ENCODE measurements at regions not wholly inside any gene's neighbourhood (a gene's known extent, or its start where the extent isn't known, plus 50 kb on each side); places are given as distances from the start of the nearest gene placed in this dataset.

DNA sequence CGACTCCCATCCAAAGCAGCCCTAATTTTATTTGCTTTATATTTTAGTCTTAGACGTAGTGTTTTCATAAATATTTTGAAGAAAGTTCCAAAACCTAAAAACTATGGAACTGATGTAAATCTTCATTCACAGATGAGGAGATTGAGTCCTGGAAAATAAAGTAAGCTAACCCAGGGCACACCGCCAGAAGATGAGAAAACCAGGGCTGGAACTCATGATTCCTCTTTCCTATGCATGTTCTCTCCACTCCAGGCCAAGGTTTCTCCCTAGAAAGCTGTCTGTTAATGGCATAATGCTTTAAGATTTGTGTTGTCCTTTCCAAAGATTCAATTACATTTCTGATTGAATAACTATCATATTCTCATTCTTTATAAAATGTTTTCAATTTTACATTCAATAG lies 78.4 kb upstream of the ZC3H15 start:
- TF ChIP-seq RXRA (IDR thresholded peaks at IDR 0.05) (no peak), YY1 (IDR thresholded peaks at IDR 0.05) (no peak), GABPA (IDR thresholded peaks at IDR 0.05 in 1 of 2, conservative IDR thresholded peaks at IDR 0.05 in 1 of 2) (no peak), EGR1 (IDR thresholded peaks at IDR 0.05; ENCODE audit: low read depth in 2 of 2) (no peak), RAD21 (IDR thresholded peaks at IDR 0.05) (no peak)
- TF ChIP-seq, protein P1, sequence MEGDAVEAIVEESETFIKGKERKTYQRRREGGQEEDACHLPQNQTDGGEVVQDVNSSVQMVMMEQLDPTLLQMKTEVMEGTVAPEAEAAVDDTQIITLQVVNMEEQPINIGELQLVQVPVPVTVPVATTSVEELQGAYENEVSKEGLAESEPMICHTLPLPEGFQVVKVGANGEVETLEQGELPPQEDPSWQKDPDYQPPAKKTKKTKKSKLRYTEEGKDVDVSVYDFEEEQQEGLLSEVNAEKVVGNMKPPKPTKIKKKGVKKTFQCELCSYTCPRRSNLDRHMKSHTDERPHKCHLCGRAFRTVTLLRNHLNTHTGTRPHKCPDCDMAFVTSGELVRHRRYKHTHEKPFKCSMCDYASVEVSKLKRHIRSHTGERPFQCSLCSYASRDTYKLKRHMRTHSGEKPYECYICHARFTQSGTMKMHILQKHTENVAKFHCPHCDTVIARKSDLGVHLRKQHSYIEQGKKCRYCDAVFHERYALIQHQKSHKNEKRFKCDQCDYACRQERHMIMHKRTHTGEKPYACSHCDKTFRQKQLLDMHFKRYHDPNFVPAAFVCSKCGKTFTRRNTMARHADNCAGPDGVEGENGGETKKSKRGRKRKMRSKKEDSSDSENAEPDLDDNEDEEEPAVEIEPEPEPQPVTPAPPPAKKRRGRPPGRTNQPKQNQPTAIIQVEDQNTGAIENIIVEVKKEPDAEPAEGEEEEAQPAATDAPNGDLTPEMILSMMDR (IDR thresholded peaks at IDR 0.05; ENCODE audit: low read depth, low read length, missing input control), result no peak
- TF ChIP-seq, protein P2, sequence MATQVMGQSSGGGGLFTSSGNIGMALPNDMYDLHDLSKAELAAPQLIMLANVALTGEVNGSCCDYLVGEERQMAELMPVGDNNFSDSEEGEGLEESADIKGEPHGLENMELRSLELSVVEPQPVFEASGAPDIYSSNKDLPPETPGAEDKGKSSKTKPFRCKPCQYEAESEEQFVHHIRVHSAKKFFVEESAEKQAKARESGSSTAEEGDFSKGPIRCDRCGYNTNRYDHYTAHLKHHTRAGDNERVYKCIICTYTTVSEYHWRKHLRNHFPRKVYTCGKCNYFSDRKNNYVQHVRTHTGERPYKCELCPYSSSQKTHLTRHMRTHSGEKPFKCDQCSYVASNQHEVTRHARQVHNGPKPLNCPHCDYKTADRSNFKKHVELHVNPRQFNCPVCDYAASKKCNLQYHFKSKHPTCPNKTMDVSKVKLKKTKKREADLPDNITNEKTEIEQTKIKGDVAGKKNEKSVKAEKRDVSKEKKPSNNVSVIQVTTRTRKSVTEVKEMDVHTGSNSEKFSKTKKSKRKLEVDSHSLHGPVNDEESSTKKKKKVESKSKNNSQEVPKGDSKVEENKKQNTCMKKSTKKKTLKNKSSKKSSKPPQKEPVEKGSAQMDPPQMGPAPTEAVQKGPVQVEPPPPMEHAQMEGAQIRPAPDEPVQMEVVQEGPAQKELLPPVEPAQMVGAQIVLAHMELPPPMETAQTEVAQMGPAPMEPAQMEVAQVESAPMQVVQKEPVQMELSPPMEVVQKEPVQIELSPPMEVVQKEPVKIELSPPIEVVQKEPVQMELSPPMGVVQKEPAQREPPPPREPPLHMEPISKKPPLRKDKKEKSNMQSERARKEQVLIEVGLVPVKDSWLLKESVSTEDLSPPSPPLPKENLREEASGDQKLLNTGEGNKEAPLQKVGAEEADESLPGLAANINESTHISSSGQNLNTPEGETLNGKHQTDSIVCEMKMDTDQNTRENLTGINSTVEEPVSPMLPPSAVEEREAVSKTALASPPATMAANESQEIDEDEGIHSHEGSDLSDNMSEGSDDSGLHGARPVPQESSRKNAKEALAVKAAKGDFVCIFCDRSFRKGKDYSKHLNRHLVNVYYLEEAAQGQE (IDR thresholded peaks at IDR 0.05), result no peak
- TF ChIP-seq, protein P3, sequence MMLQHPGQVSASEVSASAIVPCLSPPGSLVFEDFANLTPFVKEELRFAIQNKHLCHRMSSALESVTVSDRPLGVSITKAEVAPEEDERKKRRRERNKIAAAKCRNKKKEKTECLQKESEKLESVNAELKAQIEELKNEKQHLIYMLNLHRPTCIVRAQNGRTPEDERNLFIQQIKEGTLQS (IDR thresholded peaks at IDR 0.05), result no peak

Data from liver (tissue), 3 donors.